ENCODE measurements at regions not wholly inside any gene's neighbourhood (a gene's known extent, or its start where the extent isn't known, plus 50 kb on each side); places are given as distances from the start of the nearest gene placed in this dataset.

- DNase-seq, result no peak
These were observed 478.3 kb upstream of the ADAMTS16 start for GRCh38 chr5:4661836-4662235.

- DNase-seq, result no peak
These were observed 477.4 kb upstream of the ADAMTS16 start for GRCh38 chr5:4662756-4663155.

- no peak for DNase-seq
These were observed 474.2 kb upstream of the ADAMTS16 start for GRCh38 chr5:4665911-4666310.

- DNase-seq, result no peak
These were observed 466.0 kb upstream of the ADAMTS16 start for GRCh38 chr5:4674166-4674565.

GRCh38 chr5:4676934-4677333, 463.2 kb upstream of the ADAMTS16 start:
- no peak for DNase-seq

GRCh38 chr5:4684946-4685345, 455.2 kb upstream of the ADAMTS16 start:
- DNase-seq, result no peak

- no peak for DNase-seq
These were observed 441.5 kb upstream of the ADAMTS16 start for GRCh38 chr5:4698596-4698995.

- DNase-seq, result no peak
These were observed 440.5 kb upstream of the ADAMTS16 start for GRCh38 chr5:4699592-4699991.

GRCh38 chr5:4700069-4700468, 440.1 kb upstream of the ADAMTS16 start:
- DNase-seq, result peak; percentile 47

- DNase-seq, result no peak
These were observed 439.3 kb upstream of the ADAMTS16 start for GRCh38 chr5:4700871-4701270.

- DNase-seq, result no peak
These were observed 436.1 kb upstream of the ADAMTS16 start for GRCh38 chr5:4703931-4704458.

- no peak for DNase-seq
These were observed 435.2 kb upstream of the ADAMTS16 start for GRCh38 chr5:4704951-4705350.

GRCh38 chr5:4716781-4717180, 423.3 kb upstream of the ADAMTS16 start:
- no peak for DNase-seq

- DNase-seq, result no peak
These were observed 422.7 kb upstream of the ADAMTS16 start for GRCh38 chr5:4717446-4717845.

- DNase-seq, result no peak
These were observed 419.3 kb upstream of the ADAMTS16 start for GRCh38 chr5:4720831-4721230.

GRCh38 chr5:4722886-4723285, 417.2 kb upstream of the ADAMTS16 start:
- no peak for DNase-seq

GRCh38 chr5:4725594-4725993, 414.5 kb upstream of the ADAMTS16 start:
- no peak for DNase-seq

GRCh38 chr5:4730279-4730678, 409.9 kb upstream of the ADAMTS16 start:
- no peak for DNase-seq

- DNase-seq, result no peak
These were observed 405.8 kb upstream of the ADAMTS16 start for GRCh38 chr5:4734348-4734747.

- no peak for DNase-seq
These were observed 404.9 kb upstream of the ADAMTS16 start for GRCh38 chr5:4735261-4735660.

GRCh38 chr5:4737868-4738267, 402.3 kb upstream of the ADAMTS16 start:
- no peak for DNase-seq

GRCh38 chr5:4738298-4738697, 401.8 kb upstream of the ADAMTS16 start:
- no peak for DNase-seq

- no peak for DNase-seq
These were observed 400.0 kb upstream of the ADAMTS16 start for GRCh38 chr5:4740156-4740555.

- DNase-seq, result no peak
These were observed 381.6 kb upstream of the ADAMTS16 start for GRCh38 chr5:4758550-4758949.

GRCh38 chr5:4758996-4759395, 381.1 kb upstream of the ADAMTS16 start:
- DNase-seq, result no peak

GRCh38 chr5:4762316-4762715, 377.8 kb upstream of the ADAMTS16 start:
- DNase-seq, result no peak
